IMR-90 (cell line): ENCODE measurements at regions not wholly inside any gene's neighbourhood (a gene's known extent, or its start where the extent isn't known, plus 50 kb on each side); places are given as distances from the start of the nearest gene placed in this dataset.

Experiments
- ATAC-seq: fragments of 200-7000 bp; cut with Tn5 transposase; 2 replicates; pipeline ENCODE4 v1.9.1; 2020; ENCODE audit warnings: low read depth, mild to moderate bottlenecking, moderate library complexity
- BruUV-seq: library from RNA; stranded (reverse); fragments of 400-500 nt; replicated peaks from 2 replicates; lab custom pipeline; 2021; lab: Mats Ljungman, UMichigan
- CTCF ChIA-PET: fragments of 300-600 bp; formaldehyde crosslinking; extraction: SDS; loops from one replicate; lab custom pipeline; 2021; ENCODE audit warnings: antibody characterized with exemption; lab: Yijun Ruan, JAX
- POLR2A ChIA-PET: fragments of 300-600 bp; sonication (Branson Sonifier 250); formaldehyde crosslinking; loops from one replicate; lab custom pipeline; 2022; ENCODE audit warnings: antibody characterized with exemption; ENCODE audit not compliant: unreplicated experiment; lab: Charles Lee
- DNase-seq: peaks from one replicate; pipeline ENCODE4 v3.0.0; 2013
- H2AFZ ChIP-seq: replicated peaks from 2 replicates; pipeline ENCODE3; 2013; ENCODE audit warnings: low read length, mild to moderate bottlenecking; ENCODE audit not compliant: poor library complexity
- H2AK5ac ChIP-seq: 2 replicates; pipeline ENCODE4 v1.6.1; 2013; ENCODE audit warnings: low read depth, low read length, inconsistent platforms
- H2AK9ac ChIP-seq: replicated peaks from 2 replicates; pipeline ENCODE3; 2013; ENCODE audit warnings: mild to moderate bottlenecking, low read depth, low read length, moderate library complexity; ENCODE audit not compliant: poor library complexity
- H2BK120ac ChIP-seq: 2 replicates; pipeline ENCODE4 v1.6.1; 2013; ENCODE audit warnings: low read depth, low read length, inconsistent platforms
- H2BK15ac ChIP-seq: 3 replicates; pipeline ENCODE4 v1.6.1; 2013; ENCODE audit warnings: low read depth, low read length, inconsistent platforms
- H2BK20ac ChIP-seq: 2 replicates; pipeline ENCODE4 v1.6.1; 2013; ENCODE audit warnings: low read depth, mild to moderate bottlenecking, inconsistent platforms, low read length, moderate library complexity
- H2BK5ac ChIP-seq: 2 replicates; pipeline ENCODE4 v1.6.1; 2013; ENCODE audit warnings: mild to moderate bottlenecking, low read depth, low read length, inconsistent platforms; ENCODE audit not compliant: poor library complexity, severe bottlenecking
- H3K14ac ChIP-seq: replicated peaks from 2 replicates; pipeline ENCODE4 v1.6.1; 2013; ENCODE audit warnings: low read depth, low read length, inconsistent platforms
- H3K18ac ChIP-seq: 2 replicates; pipeline ENCODE4 v1.6.1; 2013; ENCODE audit warnings: low read depth, low read length, control low read depth
- H3K23ac ChIP-seq: 2 replicates; pipeline ENCODE4 v1.6.1; 2013; ENCODE audit warnings: low read depth, low read length, inconsistent platforms
- H3K27ac ChIP-seq: 2 replicates; pipeline ENCODE4 v1.5.1; 2013; ENCODE audit warnings: mild to moderate bottlenecking, control low read depth, low read length; ENCODE audit not compliant: insufficient read depth
- H3K27me3 ChIP-seq: 2 replicates; pipeline ENCODE4 v1.6.1; 2013; ENCODE audit warnings: low read length; ENCODE audit not compliant: control insufficient read depth, insufficient read depth
- H3K36me3 ChIP-seq: 2 replicates; pipeline ENCODE4 v1.6.1; 2013; ENCODE audit warnings: low read length, mixed read lengths; ENCODE audit not compliant: control insufficient read depth, insufficient read depth
- H3K4ac ChIP-seq: 2 replicates; pipeline ENCODE4 v1.6.1; 2013; ENCODE audit warnings: low read depth, low read length, inconsistent platforms
- H3K4me1 ChIP-seq: 2 replicates; pipeline ENCODE4 v1.6.1; 2013; ENCODE audit warnings: low read length, mixed read lengths; ENCODE audit not compliant: control insufficient read depth, insufficient read depth
- H3K4me2 ChIP-seq: 2 replicates; pipeline ENCODE4 v1.6.1; 2013; ENCODE audit warnings: low read depth, mild to moderate bottlenecking, control low read depth, low read length, moderate library complexity
- H3K4me3 ChIP-seq: 2 replicates; pipeline ENCODE4 v1.5.1; 2013; ENCODE audit warnings: low read depth, mild to moderate bottlenecking, control low read depth, low read length, moderate library complexity; ENCODE audit not compliant: insufficient read depth
- H3K56ac ChIP-seq: 2 replicates; pipeline ENCODE4 v1.6.1; 2013; ENCODE audit warnings: low read length, inconsistent platforms; ENCODE audit not compliant: insufficient read depth; ENCODE audit errors: extremely low read depth
- H3K79me1 ChIP-seq, 2 experiments: 2 replicates each; pipeline ENCODE4 v1.6.1; 2013; ENCODE audit warnings: low read length in 2 of 2, inconsistent platforms in 1 of 2, low read depth in 1 of 2
- H3K9ac ChIP-seq: 2 replicates; pipeline ENCODE4 v1.6.1; 2013; ENCODE audit warnings: low read depth, low read length, control low read depth
- H3K9me1 ChIP-seq: 2 replicates; pipeline ENCODE4 v1.6.1; 2013; ENCODE audit warnings: low read length, inconsistent platforms; ENCODE audit not compliant: insufficient read depth
- H3K9me3 ChIP-seq: 2 replicates; pipeline ENCODE4 v1.6.1; 2013; ENCODE audit warnings: low read length; ENCODE audit not compliant: control insufficient read depth, insufficient read depth
- H4K20me1 ChIP-seq: 2 replicates; pipeline ENCODE4 v1.6.1; 2013; ENCODE audit warnings: low read length, inconsistent platforms; ENCODE audit not compliant: insufficient read depth
- H4K5ac ChIP-seq: 2 replicates; pipeline ENCODE4 v1.6.1; 2013; ENCODE audit warnings: mild to moderate bottlenecking, low read depth, low read length, control low read depth
- H4K8ac ChIP-seq, 2 experiments: 2 replicates each; pipeline ENCODE4 v1.6.1; 2013; ENCODE audit warnings: low read depth in 2 of 2, low read length in 2 of 2, control low read depth in 1 of 2, inconsistent platforms in 1 of 2
- H4K91ac ChIP-seq: 2 replicates; pipeline ENCODE4 v1.6.1; 2013; ENCODE audit warnings: low read depth, low read length, inconsistent platforms; ENCODE audit not compliant: insufficient read depth
- CTCF ChIP-seq: conservative IDR thresholded peaks from 2 replicates; pipeline ENCODE4 v1.5.1; 2012; ENCODE audit warnings: mild to moderate bottlenecking, low read depth, low read length, improper control_type of control experiment
- MAFK ChIP-seq: IDR thresholded peaks from 2 replicates; pipeline ENCODE4 v1.6.1; 2012; ENCODE audit warnings: low read depth, low read length, improper control_type of control experiment
- NFE2L2 ChIP-seq: fragments of 150-350 bp; IDR thresholded peaks from 2 replicates; pipeline ENCODE4 v1.6.1; 2016; ENCODE audit warnings: low read depth, mild to moderate bottlenecking, low read length
- SMC3 ChIP-seq: fragments of 150-350 bp; IDR thresholded peaks from 2 replicates; pipeline ENCODE4 v1.6.1; 2016; ENCODE audit warnings: low read depth, mild to moderate bottlenecking, antibody characterized with exemption, low read length, moderate library complexity
- WGBS, 2 experiments: methylation state at CpG; one replicate each; pipeline versions ENCODE4 v1.1.5 to v1.1.7; 2013; ENCODE audit warnings: missing lambda C conversion rate in 2 of 2; ENCODE audit not compliant: insufficient read length in 1 of 2; ENCODE audit errors: extremely low coverage in 2 of 2; 5-methylcytosine and 5-hydroxymethylcytosine counted together
- dilution Hi-C: fragments of 300-500 bp; cut with HindIII; formaldehyde crosslinking; loops from one replicate; pipeline ENCODE4 v1.14.3; 2018; ENCODE audit warnings: low sequenced_read_pairs; ENCODE audit not compliant: unreplicated experiment
- in situ Hi-C: fragments of 300-500 bp; cut with MboI; formaldehyde crosslinking; loops from 3 replicates; pipeline ENCODE4 v1.14.3; 2019; ENCODE audit warnings: low sequenced_read_pairs, inconsistent platforms, mixed read lengths
- intact Hi-C: fragments of 100-400 bp; cut with micrococcal nuclease; formaldehyde crosslinking; loops from 2 replicates; pipeline ENCODE4 v1.10.0; 2022

DNA sequence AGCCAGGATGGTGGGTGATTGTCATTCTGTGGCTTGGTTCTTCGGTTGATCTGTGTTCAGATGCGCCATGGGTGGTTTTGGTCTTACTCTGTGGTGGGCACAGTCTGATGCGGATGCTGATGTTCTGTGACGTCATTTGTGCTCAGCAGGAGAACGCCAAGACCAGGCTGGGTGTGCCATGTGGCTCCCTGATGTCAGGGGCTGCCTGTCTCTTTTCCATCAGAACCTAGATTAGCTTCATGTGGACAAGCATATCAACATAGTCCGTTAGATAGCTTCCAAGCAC, 100.6 kb upstream of the ARL4C start:
- H3K27me3 ChIP-seq = no peaks in the 10 kb centered on the region
- intact Hi-C loops = loop anchor here (5.0 kb wide), 1 partner anchor 80 kb away; no protein-coding TSS in a partner anchor
- H3K4me3 ChIP-seq = no peak overlapping the region
- H4K91ac ChIP-seq = peak overlapping the region; percentile 83
- peak overlapping the region in 1 of 2 experiments; percentile 35; a peak in 1 of 4 replicates for H4K8ac ChIP-seq
- no peak overlapping the region for H3K56ac ChIP-seq
- H2BK15ac ChIP-seq = peak overlapping the region; percentile 96; the same call in 2 of the 3 replicates
- no peak for ATAC-seq
- peaks cover 12% of the 10 kb centered on the region for H3K9me1 ChIP-seq
- no peak overlapping the region for H3K4me2 ChIP-seq
- TF ChIP-seq CTCF = no peak
- no peak for TF ChIP-seq MAFK
- TF ChIP-seq SMC3 = no peak
- no peak for TF ChIP-seq NFE2L2
- no TSS peak for BruUV-seq
- in situ Hi-C loops = no loop called here
- H2AK9ac ChIP-seq = peak overlapping the region; percentile 47
- peaks cover 17% of the 10 kb centered on the region for H3K4me1 ChIP-seq
- peak overlapping the region; percentile 41 for H2BK5ac ChIP-seq
- CTCF ChIA-PET = no interaction called here
- H3K4ac ChIP-seq = peak overlapping the region; percentile 90
- 100% methylated on average over 4 of the region's 6 CpGs; no CpG with 5 or more reads in 1 of the 2 experiments for WGBS, 2 experiments
- DNase-seq = no peak
- no peaks in the 10 kb centered on the region for H3K36me3 ChIP-seq
- H4K20me1 ChIP-seq = no peaks in the 10 kb centered on the region
- H4K5ac ChIP-seq = peak overlapping the region; percentile 46
- H2AK5ac ChIP-seq = peak overlapping the region; percentile 63
- no peaks in the 10 kb centered on the region for H3K79me1 ChIP-seq
- H2BK120ac ChIP-seq = peak overlapping the region; percentile 97
- POLR2A ChIA-PET = no interaction called here
- H3K14ac ChIP-seq = peak overlapping the region; percentile 5; the same call in 1 of the 2 replicates
- H2BK20ac ChIP-seq = peak overlapping the region; percentile 60
- no peak overlapping the region for H3K23ac ChIP-seq
- H3K9me3 ChIP-seq = no peaks in the 10 kb centered on the region
- H3K9ac ChIP-seq = no peak overlapping the region
- no peak overlapping the region for H3K27ac ChIP-seq
- peak overlapping the region; percentile 69 for H3K18ac ChIP-seq
- peak overlapping the region; percentile 9 for H2AFZ ChIP-seq
- dilution Hi-C loops = no loop called here
